ENCODE measurements at regions not wholly inside any gene's neighbourhood (a gene's known extent, or its start where the extent isn't known, plus 50 kb on each side); places are given as distances from the start of the nearest gene placed in this dataset.

GRCh38 chr12:77239617-77240016, 174.2 kb upstream of the E2F7 start (continued):
- TF ChIP-seq PRDM2 (tag by site-specific recombination; IDR thresholded peaks at IDR 0.05; ENCODE audit: borderline replicate concordance): no peak
- TF ChIP-seq SCRT1 (tag by site-specific recombination; IDR thresholded peaks at IDR 0.05; ENCODE audit: borderline replicate concordance): no peak

GRCh38 chr12:77238335-77238734, 173.0 kb upstream of the E2F7 start:
- CTCF ChIA-PET: interaction anchor here (1.8 kb wide), 1 partner anchor 227 kb away, joined by 3 read pairs; no protein-coding TSS in a partner anchor
- no peak overlapping the region for H3K27ac ChIP-seq (ENCODE audit: extremely low read depth, low read depth, low read length)

GRCh38 chr12:77237896-77238295, 172.5 kb upstream of the E2F7 start:
- ChIA-PET POLR2A (interaction anchor here (0.6 kb wide), 1 partner anchor 403 kb away, joined by 6 read pairs; no protein-coding TSS in a partner anchor), CTCF (interaction anchor here (1.8 kb wide), 1 partner anchor 227 kb away, joined by 3 read pairs; no protein-coding TSS in a partner anchor)
- Histone ChIP-seq H3K36me3 (ENCODE audit: control insufficient read depth in 2 of 2, insufficient read depth in 1 of 2, low read length in 2 of 2) (no peaks in the 10 kb centered on the region), H3K4me1 (ENCODE audit: control insufficient read depth, insufficient read depth, low read length) (no peaks in the 10 kb centered on the region), H3K27ac (ENCODE audit: extremely low read depth, low read depth, low read length) (no peak overlapping the region), H3K4me3 (ENCODE audit: low read depth, low read length) (no peak overlapping the region), H3K9me3 (ENCODE audit: control insufficient read depth, insufficient read depth, low read depth, low read length) (no peaks in the 10 kb centered on the region)
- TF ChIP-seq ZBTB8A (tag by site-specific recombination; IDR thresholded peaks at IDR 0.05) (no peak), ZBTB17 (tag by site-specific recombination; IDR thresholded peaks at IDR 0.05) (no peak), ZFHX2 (tag by site-specific recombination; conservative IDR thresholded peaks at IDR 0.05) (no peak), ZNF785 (tag by site-specific recombination; IDR thresholded peaks at IDR 0.05) (no peak), ZNF510 (tag by site-specific recombination; IDR thresholded peaks at IDR 0.05; ENCODE audit: insufficient replicate concordance) (no peak), ZNF169 (tag by site-specific recombination; IDR thresholded peaks at IDR 0.05) (no peak), ATF2 (tag by site-specific recombination; IDR thresholded peaks at IDR 0.05; ENCODE audit: low read depth) (no peak), ZNF174 (tag by site-specific recombination; IDR thresholded peaks at IDR 0.05) (no peak), ZNF449 (tag by site-specific recombination; IDR thresholded peaks at IDR 0.05) (no peak), HOXC10 (CRISPR knock-in tag; IDR thresholded peaks at IDR 0.05) (no peak), ZNF792 (tag by site-specific recombination; IDR thresholded peaks at IDR 0.05) (no peak), ZNF362 (tag by site-specific recombination; IDR thresholded peaks at IDR 0.05) (no peak)

More at GRCh38 chr12:77238335-77238734, 173.0 kb upstream of the E2F7 start:
- POLR2A ChIA-PET: no interaction called here
- no peaks in the 10 kb centered on the region for H3K9me3 ChIP-seq (ENCODE audit: control insufficient read depth, insufficient read depth, low read depth, low read length)
- TF ChIP-seq ZNF473 (tag by site-specific recombination; IDR thresholded peaks at IDR 0.05) (no peak), YY1 (tag by site-specific recombination; IDR thresholded peaks at IDR 0.05) (no peak), ZFP69B (tag by site-specific recombination; IDR thresholded peaks at IDR 0.05) (no peak), PBX3 (CRISPR knock-in tag; IDR thresholded peaks at IDR 0.05) (no peak), ZNF211 (tag by site-specific recombination; IDR thresholded peaks at IDR 0.05; ENCODE audit: low read depth) (no peak), ATF2 (tag by site-specific recombination; IDR thresholded peaks at IDR 0.05; ENCODE audit: low read depth) (no peak)
- H3K4me3 ChIP-seq (ENCODE audit: low read depth, low read length): no peak overlapping the region
- H3K4me1 ChIP-seq (ENCODE audit: control insufficient read depth, insufficient read depth, low read length): no peaks in the 10 kb centered on the region
- H3K36me3 ChIP-seq (ENCODE audit: control insufficient read depth in 2 of 2, insufficient read depth in 1 of 2, low read length in 2 of 2): no peaks in the 10 kb centered on the region

All from HEK293 (cell line).